Fibroblast of lung (primary cell): ENCODE measurements at regions not wholly inside any gene's neighbourhood (a gene's known extent, or its start where the extent isn't known, plus 50 kb on each side); places are given as distances from the start of the nearest gene placed in this dataset.

Experiments
- DNase-seq, 2 donors: peaks; one replicate each; pipeline versions ENCODE4 v3.0.0 to v3.0.0-alpha.2; 2010; ENCODE audit warnings: low read depth in 2 of 2
- H2AFZ ChIP-seq: 2 replicates; pipeline ENCODE4 v1.5.1; 2012; ENCODE audit warnings: low read length, control low read depth, inconsistent platforms
- H3K27ac ChIP-seq: 2 replicates; pipeline ENCODE4 v1.5.1; 2011; ENCODE audit warnings: low read length, control low read depth; ENCODE audit not compliant: insufficient read depth
- H3K27me3 ChIP-seq: 2 replicates; pipeline ENCODE4 v1.5.1; 2011; ENCODE audit warnings: mild to moderate bottlenecking, low read length; ENCODE audit not compliant: control insufficient read depth, insufficient read depth
- H3K36me3 ChIP-seq: 2 replicates; pipeline ENCODE4 v1.5.1; 2011; ENCODE audit warnings: low read length; ENCODE audit not compliant: control insufficient read depth, insufficient read depth
- H3K4me1 ChIP-seq: 2 replicates; pipeline ENCODE4 v1.5.1; 2011; ENCODE audit warnings: low read length; ENCODE audit not compliant: control insufficient read depth, insufficient read depth; ENCODE audit errors: extremely low read depth
- H3K4me2 ChIP-seq: 2 replicates; pipeline ENCODE4 v1.5.1; 2011; ENCODE audit warnings: low read length, control low read depth; ENCODE audit not compliant: insufficient read depth; ENCODE audit errors: extremely low read depth
- H3K4me3 ChIP-seq, 4 experiments: fragments of 200-600 bp in 1 of 4; sonication (generic) in 1 of 4; replicated peaks in 1 of 4; 2 replicates each; pipeline ENCODE4 v1.5.1; 2011 to 2016; ENCODE audit warnings: low read length in 4 of 4, low read depth in 3 of 4, mild to moderate bottlenecking in 3 of 4, control low read depth in 2 of 4, inconsistent platforms in 1 of 4, mixed read lengths in 1 of 4; ENCODE audit not compliant: insufficient read depth in 1 of 4; ENCODE audit errors: control extremely low read depth in 1 of 4
- H3K79me2 ChIP-seq: 2 replicates; pipeline ENCODE4 v1.5.1; 2012; ENCODE audit warnings: mild to moderate bottlenecking, low read length, inconsistent platforms; ENCODE audit not compliant: control insufficient read depth, insufficient read depth
- H3K9ac ChIP-seq: 2 replicates; pipeline ENCODE4 v1.5.1; 2011; ENCODE audit warnings: mild to moderate bottlenecking, low read length, control low read depth; ENCODE audit not compliant: insufficient read depth
- H3K9me3 ChIP-seq: 2 replicates; pipeline ENCODE4 v1.5.1; 2012; ENCODE audit warnings: low read depth, low read length; ENCODE audit not compliant: control insufficient read depth, insufficient read depth
- H4K20me1 ChIP-seq: 2 replicates; pipeline ENCODE4 v1.5.1; 2011; ENCODE audit warnings: low read length; ENCODE audit not compliant: control insufficient read depth, insufficient read depth; ENCODE audit errors: extremely low read depth
- CTCF ChIP-seq, 2 donors: IDR thresholded peaks in 1 of 2; conservative IDR thresholded peaks in 1 of 2; 1 replicate in 1 of 2; 2 replicates in 1 of 2; pipeline ENCODE4 v1.5.1; 2011 to 2012; ENCODE audit warnings: low read length in 2 of 2, control low read depth in 1 of 2, inconsistent platforms in 1 of 2, low read depth in 1 of 2, mild to moderate bottlenecking in 1 of 2
- EZH2 ChIP-seq: IDR thresholded peaks from 2 replicates; pipeline ENCODE4 v1.5.1; 2012; ENCODE audit warnings: low read length, control low read depth, mild to moderate bottlenecking; ENCODE audit errors: missing control alignments

- no peak overlapping the region for H3K4me3 ChIP-seq
- DNase-seq: no peak
Measured at GRCh38 chr2:45166229-45166890, 157.1 kb upstream of the SIX2 start.

GRCh38 chr2:45162711-45163110, 153.5 kb upstream of the SIX2 start:
- Histone ChIP-seq H3K27me3 (peaks cover 28% of the 10 kb centered on the region), H3K4me2 (no peak overlapping the region), H3K79me2 (no peaks in the 10 kb centered on the region), H3K27ac (no peak overlapping the region), H3K9ac (no peak overlapping the region), H3K36me3 (no peaks in the 10 kb centered on the region), H3K4me3 (no peak overlapping the region), H4K20me1 (no peaks in the 10 kb centered on the region), H3K4me1 (no peaks in the 10 kb centered on the region), H2AFZ (no peak overlapping the region), H3K9me3 (no peaks in the 10 kb centered on the region)
- TF ChIP-seq CTCF (conservative IDR thresholded peaks at IDR 0.05 in 1 of 2, IDR thresholded peaks at IDR 0.05 in 1 of 2; ENCODE audit: low read depth in 1 of 2, low read length in 2 of 2) (no peak), EZH2 (no peak)
- no peak for DNase-seq

More at GRCh38 chr2:45166229-45166890, 157.1 kb upstream of the SIX2 start:
- no peaks in the 10 kb centered on the region for H3K9me3 ChIP-seq
- H3K4me1 ChIP-seq: peaks cover 2% of the 10 kb centered on the region
- no peak for TF ChIP-seq CTCF (conservative IDR thresholded peaks at IDR 0.05 in 1 of 2, IDR thresholded peaks at IDR 0.05 in 1 of 2; ENCODE audit: low read depth in 1 of 2, low read length in 2 of 2)
- TF ChIP-seq EZH2: no peak
- H4K20me1 ChIP-seq: no peaks in the 10 kb centered on the region
- no peaks in the 10 kb centered on the region for H3K79me2 ChIP-seq
- H3K4me2 ChIP-seq: no peak overlapping the region
- no peak overlapping the region for H3K9ac ChIP-seq
- no peaks in the 10 kb centered on the region for H3K36me3 ChIP-seq
- H3K27ac ChIP-seq: no peak overlapping the region
- peaks cover 47% of the 10 kb centered on the region for H3K27me3 ChIP-seq
- no peak overlapping the region for H2AFZ ChIP-seq

- Histone ChIP-seq H3K9ac (no peak overlapping the region), H3K4me3 (no peak overlapping the region), H3K79me2 (no peaks in the 10 kb centered on the region), H2AFZ (no peak overlapping the region), H4K20me1 (no peaks in the 10 kb centered on the region), H3K4me2 (no peak overlapping the region), H3K36me3 (no peaks in the 10 kb centered on the region), H3K27me3 (peaks cover 13% of the 10 kb centered on the region), H3K4me1 (no peaks in the 10 kb centered on the region), H3K9me3 (no peaks in the 10 kb centered on the region), H3K27ac (no peak overlapping the region)
- no peak for DNase-seq
- TF ChIP-seq CTCF (conservative IDR thresholded peaks at IDR 0.05 in 1 of 2, IDR thresholded peaks at IDR 0.05 in 1 of 2; ENCODE audit: low read depth in 1 of 2, low read length in 2 of 2): no peak
- no peak for TF ChIP-seq EZH2
Measured at GRCh38 chr2:45156605-45157004, 147.4 kb upstream of the SIX2 start.
